ENCODE measurements at regions not wholly inside any gene's neighbourhood (a gene's known extent, or its start where the extent isn't known, plus 50 kb on each side); places are given as distances from the start of the nearest gene placed in this dataset.

- no peak for DNase-seq
These were observed 168.9 kb downstream of the DCK start for GRCh38 chr4:71162386-71162785.

- no peak for DNase-seq
These were observed 169.9 kb downstream of the DCK start for GRCh38 chr4:71163317-71163716.

GRCh38 chr4:71167083-71167482 is 171.7 kb upstream of the SLC4A4 start:
- DNase-seq, result no peak

GRCh38 chr4:71171592-71171991 is 167.2 kb upstream of the SLC4A4 start:
- no peak for DNase-seq

GRCh38 chr4:71181332-71181731 is 157.5 kb upstream of the SLC4A4 start:
- DNase-seq, result no peak

- peak; percentile 16 for DNase-seq
These were observed 154.5 kb upstream of the SLC4A4 start for GRCh38 chr4:71184195-71184781.

- no peak for DNase-seq
These were observed 153.8 kb upstream of the SLC4A4 start for GRCh38 chr4:71185037-71185436.

- no peak for DNase-seq
These were observed 152.6 kb upstream of the SLC4A4 start for GRCh38 chr4:71186257-71186565.

GRCh38 chr4:71186566-71187403 is 152.0 kb upstream of the SLC4A4 start:
- DNase-seq, result no peak

GRCh38 chr4:71187404-71188155 is 151.2 kb upstream of the SLC4A4 start:
- DNase-seq, result no peak

- no peak for DNase-seq
These were observed 150.6 kb upstream of the SLC4A4 start for GRCh38 chr4:71188156-71188640.

- DNase-seq, result no peak
These were observed 149.9 kb upstream of the SLC4A4 start for GRCh38 chr4:71188951-71189350.

GRCh38 chr4:71189471-71189870 is 149.3 kb upstream of the SLC4A4 start:
- DNase-seq, result no peak

GRCh38 chr4:71194454-71194853 is 144.4 kb upstream of the SLC4A4 start:
- no peak for DNase-seq

- DNase-seq, result no peak
These were observed 142.9 kb upstream of the SLC4A4 start for GRCh38 chr4:71195924-71196323.

GRCh38 chr4:71198958-71199357 is 139.9 kb upstream of the SLC4A4 start:
- DNase-seq, result no peak

- no peak for DNase-seq
These were observed 137.8 kb upstream of the SLC4A4 start for GRCh38 chr4:71201057-71201456.

GRCh38 chr4:71201817-71202576 is 136.8 kb upstream of the SLC4A4 start:
- DNase-seq, result no peak

- no peak for DNase-seq
These were observed 136.1 kb upstream of the SLC4A4 start for GRCh38 chr4:71202705-71203104.

GRCh38 chr4:71204056-71204455 is 134.8 kb upstream of the SLC4A4 start:
- no peak for DNase-seq

- DNase-seq, result no peak
These were observed 132.1 kb upstream of the SLC4A4 start for GRCh38 chr4:71206763-71207162.

GRCh38 chr4:71209161-71209560 is 129.7 kb upstream of the SLC4A4 start:
- no peak for DNase-seq

GRCh38 chr4:71210823-71211222 is 128.0 kb upstream of the SLC4A4 start:
- DNase-seq, result no peak

All from NCI-H748 treated with DMSO at 0.1 percent for 48 hours (cell line).